Vagina (tissue), 2 donors: ENCODE measurements at regions not wholly inside any gene's neighbourhood (a gene's known extent, or its start where the extent isn't known, plus 50 kb on each side); places are given as distances from the start of the nearest gene placed in this dataset.

Experiments
- CTCF ChIP-seq, 3 experiments: fragments of 450-650 bp in 2 of 3; fragments of 200-600 bp in 1 of 3; sonication (generic) in 1 of 3; IDR thresholded peaks; one replicate each; pipeline ENCODE4 v1.5.1; 2017 to 2019; ENCODE audit warnings: antibody characterized with exemption in 3 of 3, mild to moderate bottlenecking in 2 of 3, moderate library complexity in 2 of 3
- POLR2AphosphoS5 ChIP-seq, 2 donors: sonication (generic); formaldehyde crosslinking; IDR thresholded peaks; one replicate each; pipeline ENCODE4 v1.9.0; 2017; ENCODE audit warnings: antibody characterized with exemption in 2 of 2, mild to moderate bottlenecking in 2 of 2, low read depth in 1 of 2; ENCODE audit not compliant: insufficient read depth in 1 of 2

- TF ChIP-seq CTCF (IDR thresholded peaks at IDR 0.05) = no peak
- no peak for TF ChIP-seq POLR2AphosphoS5 (IDR thresholded peaks at IDR 0.05; ENCODE audit: insufficient read depth in 1 of 2, low read depth in 1 of 2)
Measured at GRCh38 chr1:81490614-81491013, 310.1 kb upstream of the ADGRL2 start.
